ENCODE measurements at regions not wholly inside any gene's neighbourhood (a gene's known extent, or its start where the extent isn't known, plus 50 kb on each side); places are given as distances from the start of the nearest gene placed in this dataset.

- DNase-seq, result no peak
Measured at GRCh38 chr1:55375617-55376258, 160.6 kb upstream of the USP24 start.

- no peak for DNase-seq
Measured at GRCh38 chr1:55374801-55375616, 159.8 kb upstream of the USP24 start.

- no peak for DNase-seq
Measured at GRCh38 chr1:55374216-55374615, 159.1 kb upstream of the USP24 start.

- no peak for DNase-seq
Measured at GRCh38 chr1:55369474-55369873, 154.3 kb upstream of the USP24 start.

- DNase-seq, result no peak
Measured at GRCh38 chr1:55368698-55369097, 153.5 kb upstream of the USP24 start.

- DNase-seq, result no peak
Measured at GRCh38 chr1:55367273-55367672, 152.1 kb upstream of the USP24 start.

GRCh38 chr1:55364216-55364615 is 149.1 kb upstream of the USP24 start:
- no peak for DNase-seq

GRCh38 chr1:55363268-55363667 is 148.1 kb upstream of the USP24 start:
- no peak for DNase-seq

GRCh38 chr1:55362558-55362957 is 147.4 kb upstream of the USP24 start:
- DNase-seq, result no peak

- no peak for DNase-seq
Measured at GRCh38 chr1:55359611-55360010, 144.4 kb upstream of the USP24 start.

GRCh38 chr1:55358581-55358980 is 143.4 kb upstream of the USP24 start:
- no peak for DNase-seq

- no peak for DNase-seq
Measured at GRCh38 chr1:55355549-55355948, 140.4 kb upstream of the USP24 start.

- DNase-seq, result no peak
Measured at GRCh38 chr1:55353707-55354620, 138.8 kb upstream of the USP24 start.

GRCh38 chr1:55352811-55353180 is 137.6 kb upstream of the USP24 start:
- DNase-seq, result no peak

GRCh38 chr1:55352080-55352810 is 137.1 kb upstream of the USP24 start:
- no peak for DNase-seq

- DNase-seq, result no peak
Measured at GRCh38 chr1:55348356-55348755, 133.2 kb upstream of the USP24 start.

GRCh38 chr1:55347866-55348265 is 132.7 kb upstream of the USP24 start:
- no peak for DNase-seq

GRCh38 chr1:55347041-55347440 is 131.9 kb upstream of the USP24 start:
- no peak for DNase-seq

GRCh38 chr1:55346586-55346985 is 131.4 kb upstream of the USP24 start:
- DNase-seq, result no peak

GRCh38 chr1:55339681-55340080 is 124.5 kb upstream of the USP24 start:
- no peak for DNase-seq

- no peak for DNase-seq
Measured at GRCh38 chr1:55338448-55338820, 123.3 kb upstream of the USP24 start.

- DNase-seq, result no peak
Measured at GRCh38 chr1:55337801-55338447, 122.8 kb upstream of the USP24 start.
